H1 (cell line): ENCODE measurements at regions not wholly inside any gene's neighbourhood (a gene's known extent, or its start where the extent isn't known, plus 50 kb on each side); places are given as distances from the start of the nearest gene placed in this dataset.

Experiments used
- RBBP5 ChIP-seq: IDR thresholded peaks from 2 replicates; pipeline ENCODE4 v1.7.1; 2012; ENCODE audit warnings: low read depth, mild to moderate bottlenecking, inconsistent platforms, low read length, moderate library complexity, borderline replicate concordance
- RFX5 ChIP-seq: IDR thresholded peaks from 2 replicates; pipeline ENCODE4 v1.6.1; 2011; ENCODE audit warnings: low read depth, low read length, improper control_type of control experiment, borderline replicate concordance
- TBP ChIP-seq: IDR thresholded peaks from 2 replicates; pipeline ENCODE4 v1.6.1; 2011; ENCODE audit warnings: low read depth, low read length, improper control_type of control experiment
- TF ChIP-seq, protein P1 (sequence below), 3 experiments: IDR thresholded peaks; 1 replicate in 2 of 3; 2 replicates in 1 of 3; pipeline versions ENCODE4 v1.5.1 to v1.6.1; 2011; ENCODE audit warnings: low read length in 3 of 3, mild to moderate bottlenecking in 3 of 3, inconsistent platforms in 2 of 3, low read depth in 1 of 3, moderate library complexity in 1 of 3; ENCODE audit not compliant: insufficient read depth in 1 of 3; ENCODE audit errors: control extremely low read depth in 1 of 3

DNA sequence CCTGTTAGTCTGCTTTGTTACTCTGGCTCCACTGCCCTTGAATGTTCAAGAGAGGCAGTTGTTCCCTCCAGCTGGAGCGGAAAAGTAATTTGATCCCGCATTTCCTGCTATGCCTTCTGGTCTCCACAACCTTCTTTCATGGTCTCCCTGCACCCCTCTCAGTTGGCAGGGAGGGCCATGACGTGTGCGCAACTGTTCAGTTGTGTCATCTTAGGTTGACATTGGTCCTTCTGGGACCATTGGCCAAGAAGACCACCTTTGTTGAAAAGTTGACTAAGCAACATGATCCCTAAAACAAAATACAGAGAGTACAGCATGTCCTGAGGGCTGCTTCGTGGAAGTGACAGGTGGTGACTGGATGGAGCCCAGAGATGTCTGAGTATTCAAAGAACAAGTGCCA lies 192.5 kb upstream of the TUT7 start:
- TF ChIP-seq RBBP5, result no peak
- TF ChIP-seq TBP, result no peak
- TF ChIP-seq, protein P1, sequence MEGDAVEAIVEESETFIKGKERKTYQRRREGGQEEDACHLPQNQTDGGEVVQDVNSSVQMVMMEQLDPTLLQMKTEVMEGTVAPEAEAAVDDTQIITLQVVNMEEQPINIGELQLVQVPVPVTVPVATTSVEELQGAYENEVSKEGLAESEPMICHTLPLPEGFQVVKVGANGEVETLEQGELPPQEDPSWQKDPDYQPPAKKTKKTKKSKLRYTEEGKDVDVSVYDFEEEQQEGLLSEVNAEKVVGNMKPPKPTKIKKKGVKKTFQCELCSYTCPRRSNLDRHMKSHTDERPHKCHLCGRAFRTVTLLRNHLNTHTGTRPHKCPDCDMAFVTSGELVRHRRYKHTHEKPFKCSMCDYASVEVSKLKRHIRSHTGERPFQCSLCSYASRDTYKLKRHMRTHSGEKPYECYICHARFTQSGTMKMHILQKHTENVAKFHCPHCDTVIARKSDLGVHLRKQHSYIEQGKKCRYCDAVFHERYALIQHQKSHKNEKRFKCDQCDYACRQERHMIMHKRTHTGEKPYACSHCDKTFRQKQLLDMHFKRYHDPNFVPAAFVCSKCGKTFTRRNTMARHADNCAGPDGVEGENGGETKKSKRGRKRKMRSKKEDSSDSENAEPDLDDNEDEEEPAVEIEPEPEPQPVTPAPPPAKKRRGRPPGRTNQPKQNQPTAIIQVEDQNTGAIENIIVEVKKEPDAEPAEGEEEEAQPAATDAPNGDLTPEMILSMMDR (IDR thresholded peaks at IDR 0.05; ENCODE audit: control extremely low read depth in 1 of 3, insufficient read depth in 1 of 3, low read depth in 1 of 3, low read length in 3 of 3), result no peak
- TF ChIP-seq RFX5, result no peak
